GM12873 (cell line): ENCODE measurements at regions not wholly inside any gene's neighbourhood (a gene's known extent, or its start where the extent isn't known, plus 50 kb on each side); places are given as distances from the start of the nearest gene placed in this dataset.

Source experiments
- TF ChIP-seq, protein P1 (sequence below): IDR thresholded peaks from 2 replicates; pipeline ENCODE4 v1.5.1; 2012; ENCODE audit warnings: low read depth, mild to moderate bottlenecking, moderate library complexity, low read length, control low read depth; ENCODE audit not compliant: insufficient read depth; ENCODE audit errors: missing control alignments

DNA sequence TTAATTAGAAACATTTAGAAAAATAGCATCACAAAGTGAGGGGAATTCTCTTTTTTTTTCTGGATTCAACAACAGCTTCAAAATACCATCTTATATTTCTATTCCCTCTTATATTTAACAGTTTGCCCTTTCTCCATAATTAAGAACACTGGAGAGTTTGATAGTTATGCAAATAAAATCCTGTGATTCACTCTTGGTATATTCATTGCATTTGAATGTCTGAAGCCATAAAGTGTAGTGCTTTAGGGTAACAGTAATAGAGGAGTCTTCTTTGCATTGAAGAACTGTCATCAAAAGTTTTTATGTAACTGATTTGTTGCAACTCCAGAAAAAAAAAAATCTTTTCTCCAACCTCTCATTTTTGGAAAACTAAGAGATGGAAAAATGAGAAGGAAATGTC, 352.0 kb upstream of the GALNTL6 start:
- TF ChIP-seq, protein P1, sequence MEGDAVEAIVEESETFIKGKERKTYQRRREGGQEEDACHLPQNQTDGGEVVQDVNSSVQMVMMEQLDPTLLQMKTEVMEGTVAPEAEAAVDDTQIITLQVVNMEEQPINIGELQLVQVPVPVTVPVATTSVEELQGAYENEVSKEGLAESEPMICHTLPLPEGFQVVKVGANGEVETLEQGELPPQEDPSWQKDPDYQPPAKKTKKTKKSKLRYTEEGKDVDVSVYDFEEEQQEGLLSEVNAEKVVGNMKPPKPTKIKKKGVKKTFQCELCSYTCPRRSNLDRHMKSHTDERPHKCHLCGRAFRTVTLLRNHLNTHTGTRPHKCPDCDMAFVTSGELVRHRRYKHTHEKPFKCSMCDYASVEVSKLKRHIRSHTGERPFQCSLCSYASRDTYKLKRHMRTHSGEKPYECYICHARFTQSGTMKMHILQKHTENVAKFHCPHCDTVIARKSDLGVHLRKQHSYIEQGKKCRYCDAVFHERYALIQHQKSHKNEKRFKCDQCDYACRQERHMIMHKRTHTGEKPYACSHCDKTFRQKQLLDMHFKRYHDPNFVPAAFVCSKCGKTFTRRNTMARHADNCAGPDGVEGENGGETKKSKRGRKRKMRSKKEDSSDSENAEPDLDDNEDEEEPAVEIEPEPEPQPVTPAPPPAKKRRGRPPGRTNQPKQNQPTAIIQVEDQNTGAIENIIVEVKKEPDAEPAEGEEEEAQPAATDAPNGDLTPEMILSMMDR = no peak

DNA sequence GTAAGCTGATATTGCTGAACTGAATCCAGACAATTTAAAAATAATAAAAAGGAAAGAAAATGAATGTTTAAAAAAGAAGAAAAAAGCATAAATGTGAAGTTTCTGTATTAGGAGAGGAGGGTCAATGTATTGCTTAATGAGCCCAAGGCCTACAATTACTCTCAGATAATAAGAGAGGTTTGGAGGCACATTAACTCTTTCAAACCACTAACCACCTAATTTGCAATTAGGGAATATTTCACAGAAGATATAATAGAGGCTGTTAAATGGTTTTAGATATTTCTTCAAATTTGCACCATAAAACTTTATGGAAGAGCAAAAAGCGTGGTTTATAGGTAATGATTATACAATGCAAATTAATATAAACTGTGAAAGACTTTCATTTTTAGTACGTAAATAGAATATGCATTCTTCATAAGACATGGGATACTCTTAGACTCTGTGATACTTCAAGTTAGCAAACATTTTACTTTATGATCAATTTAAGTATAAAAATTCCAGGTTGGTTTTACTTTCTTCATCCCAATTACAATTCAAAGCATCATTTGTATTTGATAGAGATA, 364.2 kb upstream of the GALNTL6 start:
- TF ChIP-seq, protein P1 = no peak

DNA sequence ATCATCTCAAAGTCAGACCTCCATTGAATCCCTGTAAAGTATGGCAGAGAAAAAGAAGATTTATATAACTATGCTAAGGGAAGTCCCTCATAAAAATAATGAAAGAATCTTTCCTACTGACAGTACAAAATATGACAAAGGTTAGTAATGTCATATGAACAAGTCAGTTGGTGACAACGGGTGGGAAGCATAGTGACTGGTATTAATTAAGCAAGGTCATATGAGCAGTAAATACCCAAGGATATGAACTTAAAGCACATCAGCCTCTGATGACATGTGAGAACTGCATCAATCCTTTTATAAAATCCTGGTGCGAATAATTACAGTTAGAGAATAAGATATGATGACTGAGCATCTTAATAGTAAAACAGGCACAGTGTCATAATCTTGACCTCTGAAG, 364.8 kb upstream of the GALNTL6 start:
- TF ChIP-seq, protein P1 = no peak

DNA sequence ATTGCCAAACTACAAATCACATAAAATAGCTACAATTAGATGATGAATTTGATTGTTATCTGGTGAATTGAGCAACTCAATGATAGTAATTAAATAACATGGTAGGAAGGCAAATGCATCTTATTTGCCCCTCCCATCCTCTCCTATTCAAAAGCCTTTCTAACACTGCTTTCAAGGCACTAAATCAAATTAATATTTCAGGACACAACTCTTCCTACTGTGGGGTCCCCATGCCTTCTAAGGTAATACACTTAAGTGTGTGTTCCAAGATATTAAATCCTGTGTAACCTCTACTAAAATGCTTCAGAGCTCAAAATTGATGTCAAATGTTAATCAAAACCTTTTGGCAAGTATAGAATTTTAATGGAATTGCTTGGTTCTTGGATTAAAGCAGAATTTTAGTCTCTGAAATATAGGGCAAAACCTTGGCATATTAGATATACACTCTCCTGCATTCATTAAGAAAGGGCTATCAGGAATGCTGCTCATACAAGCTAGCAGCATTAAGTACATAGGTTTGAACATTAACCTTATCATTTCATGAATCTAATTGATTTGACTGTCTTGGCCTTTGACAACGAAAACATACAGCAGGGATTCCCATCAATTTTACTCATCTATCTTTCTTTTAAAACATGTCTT, 371.8 kb upstream of the GALNTL6 start:
- TF ChIP-seq, protein P1 = no peak

DNA sequence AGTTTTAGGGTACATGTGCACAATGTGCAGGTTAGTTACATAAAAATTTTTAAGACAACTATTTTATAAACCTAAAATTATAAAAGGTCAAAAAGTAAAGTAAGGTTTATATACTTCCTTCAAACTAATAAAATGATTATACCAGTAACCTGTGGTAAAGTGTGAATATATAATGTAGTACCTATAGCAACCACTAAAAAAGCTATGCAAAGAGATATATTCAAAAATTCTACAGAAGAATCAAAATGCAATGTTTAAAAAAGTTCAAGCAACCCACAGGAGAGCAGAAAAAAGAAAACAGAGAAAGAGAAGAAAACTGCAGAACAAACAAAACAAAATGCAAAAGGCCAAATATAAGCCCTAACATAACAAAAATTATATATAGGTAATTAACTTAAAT, 379.5 kb upstream of the GALNTL6 start:
- TF ChIP-seq, protein P1 = no peak

DNA sequence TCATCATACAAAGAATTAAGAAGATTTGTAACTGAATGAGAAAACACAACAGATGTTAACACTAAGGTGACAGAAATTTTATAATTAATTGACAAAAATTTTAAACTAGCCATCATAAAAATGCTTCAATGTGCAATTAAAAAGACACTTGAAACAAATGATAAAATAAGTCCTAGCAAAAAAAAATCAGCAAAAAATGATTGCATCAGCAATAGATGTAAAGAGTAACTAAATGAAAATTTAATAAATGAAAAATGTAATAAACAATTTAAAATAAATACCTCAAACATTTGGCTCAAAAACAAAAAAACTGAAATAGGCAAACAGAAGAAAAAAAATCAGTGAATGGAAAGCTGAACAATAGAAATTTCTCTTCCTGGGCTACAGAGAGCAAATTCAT, 380.7 kb upstream of the GALNTL6 start:
- TF ChIP-seq, protein P1 = no peak

DNA sequence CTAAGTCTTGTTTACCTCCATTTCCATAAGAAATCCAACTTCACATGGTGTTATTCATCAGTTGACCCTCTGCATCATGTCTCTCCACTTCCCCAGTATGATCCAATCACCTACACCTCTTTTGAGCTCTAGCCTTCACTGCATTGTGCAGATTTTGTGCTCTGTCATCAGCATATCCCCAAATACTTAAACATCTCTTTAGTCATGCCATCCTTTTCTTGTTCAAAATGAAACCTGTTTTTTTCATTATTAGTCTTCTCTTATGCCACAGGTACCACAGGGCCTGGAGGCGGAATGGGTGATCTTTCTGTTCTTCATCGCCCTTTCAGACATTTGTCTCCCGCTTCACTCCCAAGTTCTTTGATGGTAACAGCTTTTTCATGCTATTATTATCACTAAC, 382.7 kb upstream of the GALNTL6 start:
- TF ChIP-seq, protein P1 = no peak
